AG04450 (cell line): ENCODE measurements at regions not wholly inside any gene's neighbourhood (a gene's known extent, or its start where the extent isn't known, plus 50 kb on each side); places are given as distances from the start of the nearest gene placed in this dataset.

Source experiments
- CTCF ChIA-PET: fragments of 300-600, 350-600 bp; formaldehyde crosslinking; extraction: SDS; loops from one replicate; lab custom pipeline; 2022; ENCODE audit warnings: antibody characterized with exemption, inconsistent platforms; lab: Charles Lee
- POLR2A ChIA-PET: fragments of 350-600 bp; formaldehyde crosslinking; extraction: SDS; loops from one replicate; lab custom pipeline; 2021; ENCODE audit warnings: antibody characterized with exemption, inconsistent platforms; lab: Yijun Ruan, JAX
- DNase-seq: peaks from one replicate; pipeline ENCODE4 v3.0.0-alpha.2; 2011; ENCODE audit warnings: low read depth, low spot score
- H3K27ac ChIP-seq: one replicate; pipeline ENCODE4 v1.5.1; 2012; ENCODE audit warnings: low read depth, low read length, control low read depth
- H3K27me3 ChIP-seq: one replicate; pipeline ENCODE4 v1.6.0; 2012; ENCODE audit warnings: low read length; ENCODE audit not compliant: control insufficient read depth, insufficient read depth
- H3K4me3 ChIP-seq: 2 replicates; pipeline ENCODE4 v1.5.1; 2011; ENCODE audit warnings: mild to moderate bottlenecking, low read depth, low read length, control low read depth
- H3K9me3 ChIP-seq: 2 replicates; pipeline ENCODE4 v1.5.1; 2012; ENCODE audit warnings: low read length; ENCODE audit not compliant: control insufficient read depth, insufficient read depth
- CTCF ChIP-seq: IDR thresholded peaks from 2 replicates; pipeline ENCODE4 v1.5.1; 2011; ENCODE audit warnings: low read depth, low read length, control low read depth, inconsistent platforms

- POLR2A ChIA-PET: interaction anchor here (0.5 kb wide), 1 partner anchor 118 kb away, joined by 4 read pairs; no protein-coding TSS in a partner anchor
- no peak for TF ChIP-seq CTCF
- H3K9me3 ChIP-seq: no peaks in the 10 kb centered on the region
- CTCF ChIA-PET: no interaction called here
- H3K4me3 ChIP-seq: no peak overlapping the region
- DNase-seq: no peak
- no peak overlapping the region for H3K27ac ChIP-seq
- no peaks in the 10 kb centered on the region for H3K27me3 ChIP-seq
Measured at GRCh38 chr2:41602341-41602740, 445.5 kb upstream of the PKDCC start.

GRCh38 chr2:41605311-41605710 is 442.5 kb upstream of the PKDCC start:
- no peak for TF ChIP-seq CTCF
- DNase-seq: no peak
- Histone ChIP-seq H3K27ac (no peak overlapping the region), H3K27me3 (no peaks in the 10 kb centered on the region), H3K4me3 (no peak overlapping the region), H3K9me3 (no peaks in the 10 kb centered on the region)
- POLR2A ChIA-PET: no interaction called here
- CTCF ChIA-PET: interaction anchor here (0.5 kb wide), 1 partner anchor 729 kb away, joined by 3 read pairs; no protein-coding TSS in a partner anchor

- no peaks in the 10 kb centered on the region for H3K27me3 ChIP-seq
- CTCF ChIA-PET: no interaction called here
- no peak for DNase-seq
- H3K4me3 ChIP-seq: no peak overlapping the region
- H3K27ac ChIP-seq: no peak overlapping the region
- TF ChIP-seq CTCF: no peak
- POLR2A ChIA-PET: no interaction called here
- no peaks in the 10 kb centered on the region for H3K9me3 ChIP-seq
Measured at GRCh38 chr2:41605914-41606313, 441.9 kb upstream of the PKDCC start.

GRCh38 chr2:41610501-41611190 is 437.2 kb upstream of the PKDCC start:
- DNase-seq: no peak
- POLR2A ChIA-PET: no interaction called here
- H3K27ac ChIP-seq: no peak overlapping the region
- H3K9me3 ChIP-seq: no peaks in the 10 kb centered on the region
- CTCF ChIA-PET: no interaction called here
- TF ChIP-seq CTCF: no peak
- H3K27me3 ChIP-seq: no peaks in the 10 kb centered on the region
- no peak overlapping the region for H3K4me3 ChIP-seq

GRCh38 chr2:41618754-41619153 is 429.1 kb upstream of the PKDCC start:
- Histone ChIP-seq H3K9me3 (no peaks in the 10 kb centered on the region), H3K27ac (no peak overlapping the region), H3K4me3 (no peak overlapping the region), H3K27me3 (no peaks in the 10 kb centered on the region)
- CTCF ChIA-PET: no interaction called here
- no peak for TF ChIP-seq CTCF
- no peak for DNase-seq
- POLR2A ChIA-PET: no interaction called here
